Activated T-cell treated with anti-CD3 and anti-CD28 coated beads, Interleukin-2, amount 50 U/mL, for 48 hours (primary cell): ENCODE measurements at regions not wholly inside any gene's neighbourhood (a gene's known extent, or its start where the extent isn't known, plus 50 kb on each side); places are given as distances from the start of the nearest gene placed in this dataset.

Source experiments
- DNase-seq, 2 experiments: peaks; one replicate each; pipeline ENCODE4 v3.0.0-alpha.2; 2020

DNA sequence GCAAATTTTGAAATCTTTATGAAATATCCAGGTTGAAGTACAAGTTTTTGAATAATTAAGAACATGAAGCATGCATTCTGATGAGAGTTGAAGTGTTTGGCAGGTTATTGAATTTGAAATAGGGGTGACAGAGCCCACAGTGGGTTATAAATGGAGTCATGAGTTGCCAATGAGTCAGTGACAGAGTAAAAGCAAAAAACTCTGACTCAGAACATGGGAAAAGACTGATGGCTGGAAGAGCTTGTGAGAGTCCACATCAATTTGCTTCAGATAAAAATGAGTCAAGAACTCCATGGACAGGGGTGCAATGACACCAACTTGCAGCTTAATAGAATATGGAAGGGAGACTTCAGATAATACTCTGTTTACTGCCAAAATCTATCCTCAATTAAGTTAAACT is 105.3 kb downstream of the SLC6A15 start:
- no peak for DNase-seq

DNA sequence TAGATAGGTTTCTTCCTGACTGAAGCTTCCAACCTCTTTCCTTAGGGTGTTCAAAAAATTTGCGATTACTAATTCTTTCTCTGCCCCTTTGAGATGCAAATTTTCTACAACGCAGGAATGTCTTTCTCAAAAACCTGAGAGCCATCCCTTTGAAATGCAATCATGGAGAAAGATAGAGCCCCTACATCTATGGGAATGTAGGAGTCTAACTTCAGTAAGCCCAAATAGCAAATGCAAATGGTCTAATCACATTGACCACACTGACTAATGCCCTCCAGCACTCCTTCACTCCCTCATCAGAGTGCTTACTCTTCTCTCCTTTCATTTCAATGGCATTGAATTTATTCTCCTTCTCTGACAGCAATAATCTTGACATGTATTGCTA is 107.1 kb downstream of the SLC6A15 start:
- DNase-seq = no peak

DNA sequence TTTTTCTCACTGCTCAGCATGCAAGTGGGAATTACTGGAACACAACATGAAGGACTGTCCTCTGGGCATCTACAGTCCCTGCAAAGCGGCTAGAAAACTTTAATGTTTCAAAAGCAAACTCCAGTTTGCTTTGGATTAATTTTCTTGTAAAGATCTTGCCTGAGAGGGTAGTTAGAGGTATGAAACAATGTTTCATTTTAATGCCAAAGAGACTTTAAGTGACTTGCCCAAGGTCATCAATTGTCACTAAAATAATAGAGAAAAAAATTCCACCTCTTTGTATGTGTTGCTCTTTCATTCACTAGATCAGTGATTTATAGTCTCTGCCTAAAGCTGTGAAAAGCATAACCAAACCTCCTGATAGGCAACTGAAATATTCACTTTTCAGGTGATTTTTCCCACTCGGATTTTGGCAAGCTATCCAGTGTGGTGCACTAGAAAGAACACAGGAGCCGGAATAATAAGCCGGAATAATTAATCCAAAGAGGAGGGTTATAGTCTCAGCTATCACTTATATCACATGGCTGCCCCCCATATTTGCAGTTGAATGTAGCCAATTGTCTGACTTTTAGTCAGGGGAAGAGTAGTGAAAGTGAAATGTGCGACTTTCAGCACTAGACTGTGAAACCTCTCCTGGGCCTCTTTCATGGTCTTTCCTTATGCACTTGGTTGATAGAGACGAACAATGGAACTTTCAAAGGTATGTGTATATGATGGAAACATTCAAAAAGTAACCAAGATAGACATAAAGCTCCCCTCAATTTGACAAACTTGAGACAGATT is 107.7 kb downstream of the SLC6A15 start:
- DNase-seq = no peak

DNA sequence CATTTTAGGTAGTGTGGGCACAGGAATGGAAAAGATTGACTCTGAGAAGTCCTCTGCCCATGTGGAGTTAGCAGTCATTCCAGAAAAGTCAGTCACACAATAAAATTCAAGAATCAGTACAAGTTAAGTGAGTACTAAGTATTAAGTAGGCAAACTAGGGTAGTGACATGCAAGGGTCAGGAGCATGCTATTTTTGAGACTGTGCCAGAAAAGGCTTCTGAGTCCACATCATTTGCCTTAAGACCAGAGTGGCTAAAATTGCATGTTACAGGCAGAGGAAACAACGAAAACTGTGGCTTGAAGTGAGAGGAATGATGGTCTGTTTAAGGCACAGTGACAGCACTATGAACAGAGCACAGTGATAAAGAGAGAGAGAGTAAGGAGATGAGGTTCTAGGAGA is 108.9 kb downstream of the SLC6A15 start:
- no peak for DNase-seq

DNA sequence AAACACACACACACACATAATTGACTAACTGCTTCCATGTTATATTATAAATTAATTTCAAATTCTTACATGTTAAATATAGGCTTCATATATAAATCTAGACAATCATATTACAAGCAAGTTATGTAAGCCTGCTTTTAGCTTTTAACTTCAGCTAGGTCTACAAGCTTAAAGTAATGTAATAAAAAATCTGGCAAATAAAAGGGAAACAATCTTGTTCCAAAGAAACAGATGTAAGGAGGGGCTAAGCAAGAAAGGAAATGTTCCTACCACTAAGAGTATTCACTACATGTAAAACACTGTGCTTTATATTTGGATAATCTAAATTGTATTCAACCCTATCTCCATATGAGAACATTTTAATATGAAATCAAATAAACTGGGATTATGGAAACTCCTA is 110.4 kb downstream of the SLC6A15 start:
- no peak for DNase-seq

DNA sequence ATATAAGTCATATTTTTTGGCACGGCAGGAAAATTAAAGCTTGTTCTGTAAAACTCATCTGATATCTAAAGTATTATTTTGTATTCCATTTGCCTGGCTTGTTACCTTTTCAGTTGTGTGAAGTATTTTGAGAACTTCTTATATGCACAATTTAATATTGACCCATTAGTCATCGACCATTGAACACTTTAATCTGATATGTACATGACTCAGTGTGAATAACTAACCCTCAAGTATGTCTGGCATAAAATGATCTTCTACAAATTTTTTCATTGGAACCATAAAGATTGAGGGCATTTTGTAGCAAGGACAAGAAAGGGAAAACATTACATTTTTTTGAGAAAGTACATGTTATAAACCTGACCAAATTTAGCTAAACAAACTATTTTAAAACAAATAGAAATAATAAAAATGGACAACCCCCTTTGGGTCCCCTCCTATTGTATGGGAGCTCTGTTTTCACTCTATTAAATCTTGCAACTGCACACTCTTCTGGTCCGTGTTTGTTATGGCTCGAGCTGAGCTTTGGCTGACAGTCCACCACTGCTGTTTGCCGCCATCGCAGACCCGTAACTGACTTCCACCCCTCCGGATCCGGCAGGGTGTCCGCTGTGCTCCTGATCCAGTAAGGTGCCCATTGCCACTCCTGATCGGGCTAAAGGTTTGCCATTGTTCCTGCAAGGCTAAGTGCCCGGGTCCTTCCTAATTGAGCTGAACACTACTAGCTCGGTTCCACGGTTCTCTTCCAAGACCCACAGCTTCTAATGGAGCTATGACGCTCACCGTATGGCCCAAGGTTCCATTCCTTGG is 118.8 kb downstream of the SLC6A15 start:
- no peak for DNase-seq

DNA sequence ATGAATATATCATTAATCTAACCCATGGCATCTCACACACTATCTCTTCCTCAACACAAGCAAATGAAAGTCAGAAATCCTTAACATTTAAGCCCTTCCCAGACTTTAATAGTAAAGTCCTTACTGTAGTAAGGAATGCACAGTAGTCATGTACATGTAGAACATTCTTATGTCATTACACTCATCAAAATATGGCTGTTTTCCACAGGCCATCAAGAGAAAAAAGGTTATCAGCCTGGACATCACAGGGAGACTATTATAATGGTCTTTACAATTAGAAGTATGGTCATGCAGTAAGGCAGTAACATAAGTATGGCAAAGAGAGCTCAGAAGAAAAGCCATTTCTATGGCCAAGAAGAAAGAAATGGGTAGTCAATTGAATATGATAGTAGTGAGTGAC is 121.2 kb downstream of the SLC6A15 start:
- no peak for DNase-seq

DNA sequence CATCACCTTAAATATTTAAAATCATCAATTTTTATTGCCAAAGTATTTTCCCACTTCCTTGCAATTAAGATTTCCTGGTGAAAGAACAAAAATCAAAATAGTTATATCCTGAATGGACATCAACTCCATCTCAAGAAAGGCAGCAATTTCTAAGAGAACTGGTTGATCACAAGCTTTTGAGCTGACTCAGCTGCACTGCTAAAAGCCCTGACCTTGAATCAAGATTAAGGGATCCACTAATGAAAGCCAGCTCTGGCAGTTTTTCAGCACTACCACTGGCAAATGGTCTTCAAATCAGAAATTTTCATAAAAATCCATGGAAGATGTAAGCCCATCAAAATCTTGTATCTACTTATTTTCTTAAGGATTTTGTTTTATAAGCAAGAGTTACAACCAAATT is 123.4 kb downstream of the SLC6A15 start:
- no peak for DNase-seq

DNA sequence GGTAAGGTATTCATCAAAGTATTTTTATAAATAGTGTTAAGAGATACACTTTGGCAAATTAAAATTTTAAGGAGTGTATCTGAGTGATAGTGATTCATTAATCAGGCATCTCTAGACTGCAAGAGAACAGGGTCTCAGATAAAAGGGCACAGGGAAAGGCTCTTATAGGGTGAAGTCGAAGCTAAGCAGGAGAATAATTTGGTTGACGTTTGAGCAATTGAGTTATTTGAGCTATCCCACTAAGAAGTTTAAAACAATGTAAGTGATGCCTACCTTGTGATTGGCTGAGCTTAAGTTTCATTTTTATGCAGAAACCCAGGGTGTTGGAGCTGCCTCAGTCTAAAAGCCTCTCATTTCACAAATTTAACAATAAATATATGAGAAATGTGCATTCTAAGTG is 125.3 kb downstream of the SLC6A15 start:
- DNase-seq = no peak

DNA sequence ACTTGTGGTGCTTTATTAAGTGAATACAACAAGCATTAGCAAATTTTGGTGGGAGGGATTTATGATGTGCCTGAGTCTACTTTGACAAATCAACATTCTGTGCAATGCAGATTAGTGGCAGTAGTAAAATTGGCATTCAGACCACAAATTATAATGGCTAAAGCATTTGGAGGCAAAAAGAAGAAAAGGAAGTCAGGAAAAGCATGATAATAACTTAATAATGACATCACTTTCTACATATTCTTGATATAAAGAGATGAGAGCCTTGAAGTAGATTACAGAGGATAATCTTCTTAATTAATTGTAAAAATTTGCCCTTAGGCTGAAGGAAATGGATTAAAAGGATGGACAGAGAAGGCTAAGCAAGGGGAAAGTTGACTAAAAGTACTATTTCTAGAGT is 126.0 kb downstream of the SLC6A15 start:
- DNase-seq = no peak

DNA sequence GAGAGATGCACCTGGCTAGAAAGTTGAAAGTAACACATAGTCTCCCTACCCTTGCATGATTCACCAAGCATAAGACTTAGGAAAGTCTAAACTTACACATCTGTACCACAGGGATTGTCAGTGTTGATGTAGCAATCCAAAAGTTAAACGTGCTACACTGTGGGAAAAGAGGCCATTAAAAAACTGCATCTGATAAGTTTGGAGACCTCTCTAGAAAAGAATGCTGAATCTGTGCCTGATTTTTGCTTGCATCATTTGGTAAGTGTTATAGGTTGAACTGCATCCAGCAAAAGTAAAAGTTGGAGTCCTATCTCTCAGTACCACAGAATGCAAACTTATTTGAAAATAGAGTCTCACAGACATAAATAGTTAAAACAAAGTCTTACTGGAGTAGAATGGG is 126.6 kb downstream of the SLC6A15 start:
- DNase-seq = no peak

DNA sequence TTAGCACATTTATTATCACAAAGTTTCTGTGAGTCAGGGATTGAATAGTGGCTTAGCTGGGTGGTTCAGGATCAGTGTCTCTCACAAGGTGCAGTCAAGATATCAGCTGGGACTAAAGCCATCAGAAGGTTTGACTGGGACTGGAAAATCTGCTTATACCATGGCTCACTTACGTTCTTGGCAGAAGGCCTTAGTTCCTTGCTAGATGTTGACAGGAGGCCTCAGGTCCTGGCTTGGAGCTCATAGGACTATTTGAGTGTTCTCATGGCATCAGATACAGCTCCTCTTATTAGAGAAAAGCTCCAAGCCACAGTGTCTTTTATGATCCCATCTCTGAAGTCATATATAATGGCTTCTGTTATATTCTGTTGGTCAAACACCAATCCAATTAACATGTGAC is 127.3 kb downstream of the SLC6A15 start:
- DNase-seq = no peak

DNA sequence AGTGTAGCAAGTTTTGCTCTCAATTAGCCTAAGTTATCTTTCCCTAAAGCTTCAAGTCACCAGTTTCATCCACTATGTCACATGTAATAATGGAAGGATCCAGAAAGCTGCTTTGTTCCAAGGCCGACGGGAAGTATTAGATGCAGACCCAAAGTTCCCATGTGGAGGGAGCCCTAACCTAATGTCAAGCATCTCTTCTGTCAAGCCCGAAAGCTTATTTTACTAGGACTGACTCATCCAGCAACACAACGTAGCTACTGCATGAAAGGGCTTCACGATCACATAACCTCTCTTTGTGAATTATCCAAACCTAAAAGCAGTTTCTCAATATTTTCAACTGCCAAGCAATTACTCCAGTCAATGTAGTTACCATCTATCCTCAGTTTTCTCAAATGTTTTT is 133.4 kb downstream of the SLC6A15 start:
- no peak for DNase-seq

DNA sequence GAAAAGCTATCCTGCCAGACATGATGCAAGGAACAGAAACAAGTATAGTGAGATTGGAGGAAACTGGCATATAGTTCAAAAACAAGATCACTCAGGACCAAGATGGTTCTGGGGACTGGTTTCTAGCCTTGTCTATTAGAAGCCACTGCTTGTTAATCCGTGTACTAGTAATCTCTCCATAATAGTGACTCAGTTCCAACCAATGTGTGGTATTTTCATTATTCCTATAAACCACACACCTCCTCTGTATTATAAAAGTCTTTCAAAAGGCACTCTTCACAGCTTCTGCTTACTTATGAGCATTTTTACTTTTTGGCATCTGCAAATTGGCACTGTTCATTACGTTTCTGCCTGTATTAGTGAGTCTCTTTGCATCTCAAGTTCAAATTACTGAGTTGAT is 140.3 kb downstream of the SLC6A15 start:
- DNase-seq = no peak

DNA sequence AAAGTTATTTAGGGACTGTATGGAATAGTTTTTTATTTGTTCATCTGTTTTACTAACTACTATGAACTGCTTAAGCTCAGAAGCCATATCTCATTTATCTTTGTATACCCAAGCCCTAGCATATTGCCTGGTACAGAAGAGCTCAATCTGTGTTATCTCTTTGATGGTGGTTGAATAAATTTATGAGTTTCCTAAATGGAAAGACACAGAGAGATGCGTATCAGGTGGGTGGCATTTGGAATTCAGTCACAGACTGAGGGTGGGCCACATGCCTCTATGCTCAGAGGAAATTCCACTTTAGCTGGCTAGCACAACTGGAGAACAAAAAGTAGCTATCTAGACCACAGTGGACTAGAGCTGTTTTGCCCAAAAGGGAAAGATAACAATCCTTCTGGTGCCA is 145.5 kb downstream of the SLC6A15 start:
- no peak for DNase-seq

DNA sequence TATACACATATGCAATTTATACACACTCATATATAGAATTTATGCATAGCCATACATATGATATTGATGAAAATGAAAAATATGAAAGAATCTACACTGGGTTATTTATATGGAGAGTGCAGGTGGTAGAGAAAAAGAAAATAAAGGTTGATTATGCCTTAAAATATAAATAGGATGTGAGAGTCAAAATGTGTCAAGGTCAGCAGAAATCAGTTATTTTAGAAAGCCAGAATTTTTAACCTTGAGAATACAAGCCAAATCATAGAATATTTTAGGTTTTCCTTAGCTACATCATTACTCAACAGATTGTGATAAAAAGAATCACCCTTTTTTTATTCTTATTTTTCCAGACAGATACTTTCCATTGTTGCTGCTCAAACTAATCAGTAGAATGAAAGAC is 146.2 kb downstream of the SLC6A15 start:
- DNase-seq = no peak

DNA sequence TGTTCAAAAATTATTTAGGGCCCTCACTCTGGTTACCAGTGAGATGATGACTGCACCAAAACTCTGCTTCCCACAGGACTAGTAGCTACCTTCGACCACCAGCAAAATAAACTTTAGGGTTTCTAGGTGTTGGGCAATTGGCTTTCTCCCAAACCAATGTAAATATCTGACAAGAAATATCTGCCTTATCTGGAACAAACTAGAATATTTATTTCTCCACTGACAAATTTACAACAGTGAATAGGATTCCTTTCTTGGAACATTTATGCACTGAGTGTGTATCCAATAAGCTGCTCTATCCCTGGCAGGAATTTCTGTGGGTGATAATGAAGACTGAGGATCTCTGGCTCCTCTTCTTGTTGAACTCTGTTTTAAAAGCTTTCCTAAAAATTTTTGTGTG is 148.6 kb downstream of the SLC6A15 start:
- DNase-seq = no peak

DNA sequence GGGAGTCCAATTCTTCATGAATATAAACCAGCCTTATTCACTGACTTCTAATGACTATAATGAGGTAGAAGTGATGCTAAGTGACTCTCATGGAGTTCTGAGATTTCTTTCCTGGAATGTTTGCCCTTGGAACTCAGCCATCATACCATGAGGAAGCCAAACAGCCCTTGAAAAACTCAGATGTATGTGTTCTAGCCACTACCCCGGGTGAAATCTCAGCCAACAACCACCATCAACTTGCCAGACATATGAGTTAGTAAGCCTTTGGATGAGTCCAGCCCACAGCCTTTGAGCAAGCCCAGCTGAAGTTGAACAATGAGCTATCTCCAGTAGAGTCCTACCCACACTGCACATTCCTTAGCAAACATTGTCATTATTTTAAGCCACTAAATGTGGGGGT is 149.5 kb downstream of the SLC6A15 start:
- no peak for DNase-seq

DNA sequence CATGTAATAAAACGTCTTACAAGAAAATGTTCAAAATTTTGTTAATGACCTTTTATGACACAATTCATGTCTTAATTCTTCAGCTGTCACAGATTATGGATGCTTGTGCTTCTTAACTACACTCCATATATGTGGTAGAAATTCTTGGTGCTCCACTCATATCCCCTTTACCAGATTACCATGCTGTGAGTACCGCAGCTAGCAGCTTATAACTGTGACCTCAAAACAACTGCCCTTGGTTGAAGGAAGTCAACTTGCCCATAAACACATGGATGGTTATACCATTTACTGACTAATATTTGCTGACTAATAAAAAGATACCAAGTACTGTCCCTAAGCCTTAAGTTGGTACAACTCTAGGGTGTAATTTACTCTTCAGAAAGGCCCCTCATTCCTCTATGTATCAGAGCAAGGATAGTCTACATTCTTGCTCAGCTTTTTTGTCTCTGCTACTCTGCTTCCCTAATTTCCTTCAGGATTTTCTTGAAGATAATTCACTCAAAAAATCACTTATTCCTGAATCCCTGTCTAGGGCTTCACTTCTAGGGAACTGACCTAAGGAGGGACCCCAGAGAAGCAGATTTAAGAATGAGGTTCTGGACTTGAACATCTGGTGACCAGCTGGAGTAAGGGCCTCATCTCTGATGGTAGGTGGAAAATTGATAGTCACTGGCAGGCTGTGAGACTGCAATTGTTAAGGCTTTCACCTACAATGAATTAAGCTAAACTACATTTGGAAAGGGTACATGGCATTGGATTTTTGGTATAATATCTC is 152.3 kb downstream of the SLC6A15 start:
- no peak for DNase-seq

DNA sequence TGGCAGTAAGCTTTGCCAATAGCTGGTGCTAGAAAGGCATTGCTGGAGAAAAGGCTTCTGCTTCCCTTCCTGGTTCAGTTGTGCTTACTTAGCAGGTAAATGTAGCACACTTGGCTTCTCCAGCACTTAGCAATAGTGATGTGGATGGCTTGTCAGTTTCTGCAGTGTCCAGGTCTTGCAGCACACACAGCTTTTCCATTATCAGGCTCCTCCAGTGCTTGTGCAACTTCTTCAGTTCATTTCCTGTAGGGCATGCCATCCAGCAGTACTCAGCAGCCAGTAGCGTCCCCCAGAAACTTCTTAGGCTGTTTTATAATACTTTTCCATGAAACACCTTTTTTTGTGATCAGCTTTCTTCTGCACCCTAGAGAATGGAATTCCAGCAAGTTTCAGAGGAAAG is 154.6 kb downstream of the SLC6A15 start:
- DNase-seq = no peak

DNA sequence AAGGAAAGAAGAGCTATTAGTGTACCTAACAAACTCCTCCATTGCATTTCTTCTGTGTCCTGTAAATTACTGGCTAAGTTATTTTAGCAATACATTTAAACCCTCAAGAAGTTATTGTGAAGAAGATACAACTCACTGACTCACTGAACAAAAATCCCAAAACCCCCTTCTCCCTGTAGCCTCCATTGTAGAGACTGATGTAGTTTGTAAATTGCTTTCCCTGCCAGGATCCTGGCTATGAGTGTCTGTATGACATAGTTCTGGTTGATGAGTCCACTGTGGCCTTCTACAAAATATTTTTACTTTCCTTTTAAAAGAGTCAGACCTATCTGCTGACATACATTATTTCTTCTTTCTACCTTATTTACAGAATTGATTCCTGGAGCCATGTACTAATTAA is 155.6 kb downstream of the SLC6A15 start:
- DNase-seq = no peak

DNA sequence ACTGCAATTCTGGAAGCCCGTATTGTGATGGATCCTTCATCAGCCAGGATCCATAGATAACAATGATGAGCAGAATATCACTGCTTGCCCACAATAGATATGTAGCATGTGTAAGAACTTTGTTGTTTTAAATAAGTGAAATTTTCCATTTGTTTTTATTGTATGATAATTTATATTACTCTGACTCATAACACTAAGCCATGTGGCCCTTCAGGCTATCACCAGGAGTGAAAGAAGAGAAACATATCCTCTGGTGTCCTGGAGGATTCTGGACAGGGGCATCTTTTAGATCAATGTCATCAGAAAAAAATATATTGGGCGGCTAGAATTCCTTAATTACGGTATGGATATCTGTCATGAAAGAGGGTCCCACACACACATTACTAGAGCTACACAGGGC is 167.5 kb downstream of the SLC6A15 start:
- no peak for DNase-seq

DNA sequence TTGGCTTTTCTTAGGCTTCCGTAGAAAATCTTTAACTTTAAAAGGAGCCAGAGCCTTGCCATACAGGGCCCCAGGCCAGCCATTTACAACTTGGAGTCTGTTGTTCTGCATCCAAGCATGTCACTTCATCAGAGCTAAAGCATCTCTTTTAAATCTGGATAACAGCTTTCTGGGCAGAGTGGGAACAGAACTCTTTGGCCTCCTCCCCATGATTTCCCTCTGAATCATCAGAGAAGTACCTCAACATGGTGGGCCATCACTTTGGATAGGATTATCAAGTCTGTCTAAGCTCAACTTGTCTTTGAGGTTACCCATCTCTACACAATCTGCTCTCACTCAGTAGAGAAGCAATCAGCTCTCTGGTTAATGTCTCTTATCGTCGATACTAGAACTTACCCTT is 170.9 kb downstream of the SLC6A15 start:
- no peak for DNase-seq

DNA sequence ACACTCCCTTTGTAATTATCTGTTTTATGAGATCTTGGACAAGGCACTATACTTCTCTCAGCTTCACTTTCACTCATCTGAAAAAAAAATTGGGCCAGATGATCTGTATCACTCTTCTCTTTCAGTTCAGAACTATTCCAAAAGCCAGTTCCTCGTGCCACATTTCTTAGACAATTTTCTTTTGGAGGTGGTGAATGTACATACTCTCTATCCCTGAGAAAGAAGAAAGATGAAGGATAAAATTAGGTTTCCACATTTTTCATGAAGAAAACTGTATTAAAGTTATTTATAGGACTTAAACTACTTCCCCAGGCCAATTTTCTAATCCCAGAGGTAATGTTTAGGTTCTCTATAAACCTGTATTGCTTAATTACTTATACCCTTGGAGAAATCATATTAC is 171.6 kb downstream of the SLC6A15 start:
- no peak for DNase-seq
